ENCODE measurements at regions not wholly inside any gene's neighbourhood (a gene's known extent, or its start where the extent isn't known, plus 50 kb on each side); places are given as distances from the start of the nearest gene placed in this dataset.
"Not testable (repeated sequence)": the region's sequence is repeated elsewhere in the genome, so short reads cannot be mapped to it uniquely, and the experiment has no call there.

DNA sequence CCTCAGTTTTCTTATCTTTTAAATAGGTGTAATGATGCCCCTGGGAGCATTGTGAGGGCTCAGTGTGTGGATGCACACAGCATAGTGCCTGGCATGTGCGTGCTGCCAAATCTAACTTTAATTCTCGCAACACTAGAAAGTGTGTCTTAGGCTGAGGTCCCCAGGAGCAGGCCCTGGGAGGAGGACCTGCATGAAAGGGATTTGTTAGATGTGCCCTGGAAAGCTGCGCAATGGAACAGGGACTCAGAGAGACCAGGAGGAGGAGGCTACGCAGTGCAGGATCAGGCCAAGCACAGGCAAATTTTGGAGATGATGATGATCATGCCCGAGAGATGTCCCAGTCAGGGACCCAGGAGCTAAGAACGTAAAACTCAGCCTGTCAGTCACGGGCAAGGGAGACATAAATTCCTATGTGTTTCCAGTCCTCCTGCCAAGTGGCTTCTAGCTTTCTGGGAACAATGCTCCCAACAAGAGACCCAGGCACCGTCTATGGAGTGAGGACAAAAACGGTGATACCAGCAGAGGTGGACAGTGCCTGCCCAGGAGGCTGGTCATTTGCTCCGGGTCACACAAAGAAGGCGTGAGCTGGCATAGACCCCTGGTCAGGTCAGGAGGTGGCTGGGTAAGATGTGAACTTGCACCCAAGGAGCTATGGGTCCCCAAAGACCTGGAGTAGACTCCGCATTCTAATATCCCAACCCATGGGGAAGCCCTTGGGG, 352.2 kb upstream of the TNRC6C start:
- no peak for DNase-seq (ENCODE audit: extremely low read depth, low read depth, low spot score)

DNA sequence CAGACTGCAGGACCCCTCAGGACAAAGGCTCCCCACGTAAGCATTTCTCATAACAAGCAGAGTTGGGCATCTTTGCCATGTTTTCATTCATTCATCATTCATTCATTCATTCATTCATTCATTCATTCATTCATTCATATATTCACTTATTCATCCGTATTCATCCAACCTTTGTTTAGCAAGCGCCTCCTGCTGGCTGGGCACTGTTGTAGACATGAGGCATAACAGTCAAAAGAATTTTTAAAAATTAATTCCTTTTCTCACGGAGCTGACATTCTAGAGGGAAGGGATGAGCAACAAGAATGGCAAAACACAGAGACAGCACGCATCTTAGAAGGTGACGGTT, 351.7 kb upstream of the TNRC6C start:
- DNase-seq (ENCODE audit: extremely low read depth, low read depth, low spot score) = no peak

DNA sequence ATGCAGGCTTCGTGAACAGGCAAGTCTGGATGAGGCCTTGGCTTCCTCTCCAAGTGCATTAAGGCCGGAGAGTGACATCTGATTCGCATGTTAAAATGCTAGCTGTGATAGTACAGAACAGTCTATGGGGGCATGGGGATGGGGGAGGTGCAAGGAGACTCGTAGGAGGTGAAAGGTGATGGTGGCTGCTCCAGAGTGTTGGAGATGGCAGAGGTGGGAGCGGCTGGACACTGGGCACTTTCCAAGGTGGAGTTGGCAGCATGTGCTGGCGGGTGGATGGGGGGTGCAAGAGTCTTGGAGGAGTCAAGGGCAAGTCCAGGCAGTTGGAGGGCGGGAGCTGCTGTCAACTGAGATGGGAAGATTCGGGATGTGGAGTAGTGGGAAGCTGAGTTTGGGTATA, 350.9 kb upstream of the TNRC6C start:
- no peak for DNase-seq (ENCODE audit: extremely low read depth, low read depth, low spot score)

DNA sequence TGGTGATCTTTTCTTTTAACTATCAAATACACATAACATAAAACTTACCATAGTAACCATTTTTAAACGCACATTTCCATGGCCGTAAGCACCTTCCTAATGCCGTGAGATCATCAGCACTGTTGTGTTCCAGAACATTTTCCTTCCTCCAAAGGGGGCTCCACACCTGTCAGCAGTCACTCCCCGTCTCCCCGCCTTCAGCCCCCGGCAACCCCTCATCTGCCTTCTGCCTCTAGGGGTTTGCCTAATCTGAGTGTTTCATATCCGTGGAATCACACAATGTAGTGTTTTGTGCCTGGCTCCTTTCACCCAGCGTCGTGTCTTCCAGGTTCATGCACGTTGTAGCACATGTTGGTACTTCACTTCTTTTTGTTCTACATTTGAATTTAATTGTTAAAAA, 350.1 kb upstream of the TNRC6C start:
- DNase-seq (ENCODE audit: extremely low read depth, low read depth, low spot score) = no peak

DNA sequence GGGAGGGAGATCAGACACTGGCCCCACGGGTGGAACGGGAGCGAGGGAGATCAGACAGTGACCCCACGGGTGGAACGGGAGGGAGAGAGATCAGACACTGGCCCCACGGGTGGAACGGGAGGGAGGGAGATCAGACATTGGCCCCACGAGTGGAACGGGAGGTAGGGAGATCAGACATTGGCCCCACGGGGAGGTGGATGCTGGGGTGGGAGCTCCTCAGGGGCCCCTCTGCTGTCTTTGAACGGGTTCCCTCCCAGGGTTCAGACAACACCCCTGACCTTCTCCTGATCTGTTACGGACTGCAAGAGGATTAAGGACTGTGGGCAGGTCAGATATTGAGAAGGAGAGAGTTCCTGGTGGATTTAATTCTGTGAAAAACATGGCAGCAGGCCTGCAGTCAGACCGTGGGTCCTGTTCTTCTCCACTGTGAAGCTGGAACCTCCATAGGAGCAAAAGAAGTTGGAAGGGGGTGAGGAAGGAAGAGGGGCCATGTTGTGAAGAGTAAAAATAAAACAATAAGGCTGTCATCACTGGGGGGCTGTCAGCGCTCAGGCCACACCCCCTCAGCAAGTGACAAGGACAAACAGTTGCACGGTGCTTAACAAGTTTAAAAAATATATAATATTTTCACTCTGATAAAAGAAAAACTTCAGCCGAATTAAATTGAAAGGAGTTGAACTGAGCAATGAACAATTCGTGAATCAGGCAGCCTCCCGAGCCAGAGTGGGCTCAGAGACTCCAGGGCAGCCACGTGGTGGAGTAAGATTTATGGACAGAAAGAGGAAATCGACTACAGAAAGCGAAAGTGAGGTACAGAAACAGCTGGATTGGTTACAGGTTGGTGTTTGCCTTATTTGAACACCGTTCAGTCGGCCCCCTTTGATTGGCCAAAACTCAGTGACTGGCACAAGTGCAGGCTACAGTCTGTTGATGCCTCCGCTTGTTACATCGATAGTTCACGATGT, 348.7 kb upstream of the TNRC6C start:
- no peak for DNase-seq (ENCODE audit: extremely low read depth, low read depth, low spot score)

DNA sequence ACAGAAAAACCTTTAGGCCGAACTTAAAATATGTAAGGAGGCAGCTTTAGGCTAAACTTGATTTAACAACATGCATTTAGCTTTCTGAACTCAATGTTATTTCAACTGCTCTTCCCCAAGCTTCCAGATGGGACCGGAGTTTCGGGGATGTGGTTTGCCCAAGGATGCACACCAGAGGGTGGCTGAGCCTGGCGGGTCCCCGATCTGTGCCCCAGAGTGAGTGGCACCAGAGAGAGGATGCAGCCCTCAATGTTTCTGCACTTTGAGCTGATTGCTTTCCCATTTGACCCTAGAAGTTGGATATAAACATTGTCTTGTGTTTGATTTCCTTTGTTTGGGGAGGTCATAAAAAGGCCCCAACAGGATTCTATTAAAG, 348.0 kb upstream of the TNRC6C start:
- no peak for DNase-seq (ENCODE audit: extremely low read depth, low read depth, low spot score)

DNA sequence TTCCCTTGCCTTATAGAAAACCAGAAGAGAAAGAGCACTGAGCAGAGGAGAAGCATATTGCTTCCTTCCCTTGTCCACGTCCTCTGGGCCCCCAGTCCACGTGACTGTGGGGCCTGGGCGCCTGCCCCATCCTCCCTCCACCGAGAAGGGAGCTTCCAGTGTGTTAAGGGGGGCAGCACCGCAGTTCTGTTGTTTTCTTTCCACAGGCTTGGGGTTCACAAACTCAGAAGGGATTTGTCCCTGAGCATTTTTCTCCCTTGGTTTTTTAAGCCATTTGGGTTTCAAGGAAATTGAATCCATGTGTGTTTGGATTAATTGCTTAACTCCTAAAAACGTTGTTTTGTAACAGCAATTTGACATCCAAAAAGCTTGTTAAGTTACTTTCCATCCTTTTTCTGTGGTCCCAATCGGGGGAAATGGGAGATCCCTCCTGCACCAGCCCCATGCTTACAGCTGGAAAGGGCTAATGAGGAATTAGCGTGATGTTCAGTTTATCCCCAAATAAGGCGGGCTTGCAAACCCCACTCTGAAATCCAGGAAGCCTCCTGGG, 347.5 kb upstream of the TNRC6C start:
- no peak for DNase-seq (ENCODE audit: extremely low read depth, low read depth, low spot score)

DNA sequence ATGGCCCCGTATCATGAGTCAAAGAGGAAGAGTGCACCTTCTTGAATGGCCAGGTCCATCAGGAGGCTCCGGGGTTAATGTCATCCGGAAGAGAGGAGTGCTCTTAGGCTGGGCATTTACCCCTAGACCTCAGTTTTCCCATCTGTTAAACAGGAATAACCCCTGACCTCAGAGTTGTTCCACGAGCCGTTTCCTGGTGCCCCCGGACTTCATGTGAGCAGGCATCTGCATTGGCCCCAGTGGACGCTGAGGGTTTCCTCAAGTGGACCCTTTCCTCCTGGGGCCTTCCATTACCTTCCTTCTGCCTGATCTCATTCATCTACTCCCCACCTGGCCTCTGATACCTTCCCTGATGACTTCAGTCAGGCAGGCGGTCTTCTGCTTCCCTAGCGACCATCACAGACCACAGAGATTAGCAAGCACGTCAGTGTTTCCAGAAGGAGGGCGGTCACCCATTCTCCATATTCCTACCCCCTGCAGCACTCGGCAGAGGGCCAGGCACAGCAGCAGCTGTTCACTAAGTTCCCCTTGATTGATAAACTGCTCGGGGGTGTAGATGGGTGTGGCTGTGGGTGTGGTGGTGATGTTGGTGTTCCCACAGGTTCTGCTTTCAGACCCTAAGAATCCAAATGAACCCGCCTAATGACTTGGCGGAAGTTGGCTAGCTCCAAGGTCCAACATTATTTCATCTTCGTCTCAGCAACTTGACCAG, 346.6 kb upstream of the TNRC6C start:
- DNase-seq (ENCODE audit: extremely low read depth, low read depth, low spot score) = no peak

DNA sequence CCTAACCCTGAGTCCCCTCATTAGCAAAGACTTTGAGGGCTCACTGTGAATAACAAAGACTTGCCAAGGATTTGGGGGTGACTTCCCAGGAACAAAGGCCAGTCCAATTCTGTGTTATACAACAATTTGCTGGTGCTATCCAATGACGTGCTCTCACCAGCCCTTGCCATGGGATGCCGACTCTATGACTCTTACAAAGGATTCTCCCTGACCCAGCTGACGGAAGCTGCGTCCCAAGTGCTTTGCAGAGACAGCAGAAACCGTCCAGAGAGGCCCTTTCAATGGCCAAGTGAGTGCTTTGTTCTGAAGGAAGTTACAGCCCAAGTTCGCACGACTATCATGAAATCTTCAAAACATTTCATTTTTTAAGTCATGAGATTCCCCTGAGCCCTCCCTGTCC, 345.3 kb upstream of the TNRC6C start:
- DNase-seq (ENCODE audit: extremely low read depth, low read depth, low spot score) = no peak

DNA sequence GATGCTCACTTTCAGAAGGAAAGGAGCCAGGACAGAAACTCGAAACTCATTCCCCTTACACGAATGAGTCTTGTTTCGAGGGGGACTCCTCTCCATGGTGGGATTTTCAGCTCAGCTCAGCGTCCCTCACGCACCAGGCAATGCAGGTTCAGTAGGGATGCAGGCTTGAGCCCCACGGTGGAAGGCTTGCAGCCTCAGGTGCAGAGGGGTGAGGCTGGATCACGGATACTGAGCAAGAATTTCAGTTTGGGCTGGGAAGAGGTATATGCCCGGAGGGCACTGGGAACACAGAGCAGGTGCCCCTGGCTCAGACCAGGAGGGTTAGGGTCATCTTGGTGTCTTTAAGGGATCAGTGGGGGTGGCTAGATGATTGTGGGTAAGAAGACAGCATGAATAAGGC, 344.9 kb upstream of the TNRC6C start:
- no peak for DNase-seq (ENCODE audit: extremely low read depth, low read depth, low spot score)

DNA sequence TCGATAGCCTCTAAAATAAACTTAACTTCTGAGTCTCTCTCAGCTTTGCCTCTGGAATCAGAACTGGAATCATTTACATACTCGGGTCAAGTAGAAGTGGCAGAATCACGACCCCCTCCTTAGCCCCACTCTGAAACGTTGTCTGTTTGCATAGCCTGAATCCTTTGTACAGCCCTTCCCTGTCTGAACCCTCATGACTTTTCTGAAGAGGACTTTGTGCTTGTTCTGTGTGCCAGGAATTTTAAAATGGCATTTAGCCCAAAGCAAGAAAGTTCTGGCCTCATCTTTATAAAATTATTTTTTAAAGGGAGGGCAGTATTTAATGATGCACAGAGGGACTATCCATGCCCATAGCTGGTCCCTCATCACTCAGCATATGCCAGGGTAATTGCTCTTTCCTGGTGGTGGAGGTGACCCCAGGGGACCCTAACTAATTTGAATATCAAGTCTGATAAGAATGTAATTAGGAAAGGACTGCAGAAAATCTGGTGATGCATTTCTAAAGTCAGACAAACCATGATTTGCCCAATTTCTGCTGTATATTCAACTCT, 342.7 kb upstream of the TNRC6C start:
- no peak for DNase-seq (ENCODE audit: extremely low read depth, low read depth, low spot score)

DNA sequence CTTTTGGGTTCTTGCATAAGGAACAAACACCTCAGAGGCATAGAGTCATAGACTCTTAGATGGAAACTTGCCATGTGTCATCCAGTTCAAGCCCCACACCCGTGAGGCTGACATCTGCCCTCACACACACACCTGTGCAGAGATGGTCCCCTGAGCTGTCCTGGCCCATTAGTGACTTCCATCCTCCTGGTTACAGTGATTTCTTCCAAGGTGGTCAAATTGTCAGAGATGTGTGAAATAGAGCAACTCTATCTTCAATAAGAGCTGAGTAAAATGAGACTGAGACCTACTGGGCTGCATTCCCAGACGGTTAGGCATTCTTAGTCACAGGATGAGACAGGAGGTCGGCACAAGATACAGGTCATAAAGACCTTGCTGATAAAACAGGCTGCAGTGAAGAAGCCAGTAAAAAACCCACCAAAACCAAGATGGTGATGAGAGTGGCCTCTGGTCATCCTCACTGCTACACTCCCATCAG, 342.2 kb upstream of the TNRC6C start:
- no peak for DNase-seq (ENCODE audit: extremely low read depth, low read depth, low spot score)

DNA sequence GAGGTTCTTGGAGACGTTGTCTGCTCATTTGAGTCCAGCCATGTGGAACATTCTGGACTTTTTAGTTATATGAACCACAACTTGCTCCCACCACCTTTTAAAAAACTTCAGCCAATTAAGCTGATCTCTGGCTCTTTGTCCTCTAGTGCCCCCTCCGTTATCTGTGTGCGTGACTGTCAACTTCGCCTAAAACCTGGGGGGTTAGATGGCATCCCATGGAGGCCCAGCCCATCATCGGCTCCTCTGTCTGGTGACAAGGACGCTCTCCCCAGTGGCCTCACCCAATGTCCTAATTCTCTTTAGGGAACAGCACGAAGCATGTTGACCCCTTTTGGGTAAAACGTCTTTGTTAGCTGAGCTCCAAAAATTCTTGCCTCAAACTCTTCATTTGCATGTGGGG, 341.0 kb upstream of the TNRC6C start:
- DNase-seq (ENCODE audit: extremely low read depth, low read depth, low spot score) = no peak

DNA sequence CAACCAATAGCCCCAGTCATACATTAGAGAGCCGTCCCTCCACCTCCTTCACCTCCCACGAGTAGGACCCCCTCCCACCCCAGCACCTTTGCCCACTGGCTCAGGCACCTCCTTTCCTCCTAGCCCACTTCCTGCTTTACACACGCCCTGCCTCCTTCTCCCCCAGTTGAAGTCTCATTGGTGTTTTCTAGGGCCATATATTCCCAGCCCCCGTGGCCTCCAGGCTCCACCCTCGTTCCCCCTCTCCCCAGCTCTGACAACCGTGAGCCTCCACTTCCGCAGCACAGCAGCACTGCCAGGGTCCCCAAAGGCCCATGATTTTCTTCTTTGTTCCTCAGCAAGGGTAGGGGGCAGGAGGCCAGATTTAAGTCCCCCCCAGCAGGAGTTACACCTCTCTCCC, 340.3 kb upstream of the TNRC6C start:
- DNase-seq (ENCODE audit: extremely low read depth, low read depth, low spot score) = no peak

DNA sequence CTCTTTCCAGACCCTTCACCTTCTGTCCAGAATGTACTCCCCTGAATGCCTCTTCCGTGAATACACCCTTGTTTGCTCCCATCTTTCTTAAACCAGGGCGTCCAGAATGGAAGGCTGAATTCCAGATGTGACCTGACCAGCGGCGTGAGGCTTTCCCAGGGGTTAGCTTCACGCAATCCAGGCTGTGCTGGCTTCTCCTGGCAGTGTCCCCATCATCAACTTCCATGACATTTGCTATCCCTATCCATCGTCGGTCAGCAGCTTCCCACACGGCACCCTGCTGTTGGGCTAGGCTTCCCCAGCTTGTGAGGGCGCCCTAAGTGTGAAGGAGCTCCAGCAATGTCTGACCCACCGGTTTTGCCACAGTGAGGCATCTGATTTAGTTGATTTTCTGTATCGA, 339.8 kb upstream of the TNRC6C start:
- no peak for DNase-seq (ENCODE audit: extremely low read depth, low read depth, low spot score)

DNA sequence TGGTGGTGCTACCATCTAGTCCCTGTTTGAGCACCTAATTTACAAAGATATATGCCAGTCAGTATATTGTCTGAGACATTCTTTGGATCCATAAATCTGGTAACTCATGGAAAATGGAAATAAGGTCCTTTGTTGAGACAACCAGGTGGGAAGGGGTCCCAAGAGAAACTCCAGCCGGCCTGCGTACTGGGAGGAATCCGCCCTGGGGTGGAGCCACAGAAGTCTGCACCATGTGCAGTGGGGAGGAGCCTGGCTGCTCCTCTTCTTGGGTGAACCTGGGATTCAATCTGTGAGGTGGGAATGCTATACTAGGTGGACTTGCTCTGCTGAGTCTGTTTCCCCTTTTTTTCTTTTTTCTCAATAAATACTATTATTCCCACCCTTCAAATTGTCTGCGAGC, 339.2 kb upstream of the TNRC6C start:
- no peak for DNase-seq (ENCODE audit: extremely low read depth, low read depth, low spot score)

DNA sequence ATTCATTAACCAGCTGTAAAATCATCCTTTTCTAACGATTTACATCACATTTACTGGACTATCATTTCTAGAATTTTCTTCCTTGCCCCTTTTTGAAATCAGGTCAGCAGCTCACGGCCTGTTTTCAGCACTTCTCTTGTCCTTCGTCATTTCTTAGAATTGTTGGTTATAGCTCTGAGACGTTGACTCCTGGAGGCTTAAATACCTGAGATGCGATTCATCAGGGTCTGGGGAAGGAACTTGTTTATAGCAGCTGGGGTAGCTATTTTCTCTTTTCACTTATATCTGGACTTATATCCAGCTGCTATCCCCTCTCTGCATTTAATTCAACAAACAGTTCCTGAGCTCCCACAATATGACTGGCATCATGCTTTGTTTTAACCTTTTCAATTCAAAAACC, 338.7 kb upstream of the TNRC6C start:
- DNase-seq (ENCODE audit: extremely low read depth, low read depth, low spot score) = no peak

DNA sequence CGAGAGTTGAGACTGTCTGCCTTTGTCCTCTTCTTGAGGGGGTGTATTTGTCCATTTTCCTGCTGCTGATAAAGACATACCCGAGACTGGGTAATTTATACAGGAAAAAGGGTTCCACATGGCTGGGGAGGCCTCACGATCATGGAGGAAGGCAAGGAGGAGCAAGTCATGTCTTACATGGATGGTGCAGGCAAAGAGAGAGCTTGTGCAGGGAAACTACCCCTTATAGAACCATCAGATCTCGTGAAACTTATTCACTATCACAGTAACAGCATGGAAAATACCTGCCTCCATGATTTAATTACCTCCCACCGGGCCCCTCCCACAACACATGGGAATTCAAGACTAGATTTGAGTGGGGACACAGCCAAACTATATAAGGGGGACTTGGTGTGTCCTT, 338.2 kb upstream of the TNRC6C start:
- DNase-seq (ENCODE audit: extremely low read depth, low read depth, low spot score) = no peak

DNA sequence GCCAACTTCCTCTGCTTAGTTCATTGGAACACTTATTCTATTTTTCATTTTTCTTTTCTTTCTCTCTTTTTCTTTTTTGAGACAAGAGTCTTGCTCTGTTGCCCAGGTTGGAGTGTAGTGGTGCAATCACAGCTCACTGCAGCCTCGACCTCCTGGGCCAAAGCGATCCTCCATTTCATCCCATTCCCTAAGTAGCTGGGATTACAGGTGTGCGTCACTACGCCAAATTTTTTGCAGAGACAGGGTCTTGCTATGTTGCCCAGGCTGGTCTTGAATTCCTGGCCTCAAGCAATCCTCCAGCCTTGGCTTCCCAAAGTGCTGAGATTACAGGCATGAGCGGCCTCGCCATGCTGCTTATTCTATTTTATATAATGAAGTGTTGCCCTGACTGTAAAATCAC, 336.4 kb upstream of the TNRC6C start:
- not testable (repeated sequence) for DNase-seq (ENCODE audit: extremely low read depth, low read depth, low spot score)

DNA sequence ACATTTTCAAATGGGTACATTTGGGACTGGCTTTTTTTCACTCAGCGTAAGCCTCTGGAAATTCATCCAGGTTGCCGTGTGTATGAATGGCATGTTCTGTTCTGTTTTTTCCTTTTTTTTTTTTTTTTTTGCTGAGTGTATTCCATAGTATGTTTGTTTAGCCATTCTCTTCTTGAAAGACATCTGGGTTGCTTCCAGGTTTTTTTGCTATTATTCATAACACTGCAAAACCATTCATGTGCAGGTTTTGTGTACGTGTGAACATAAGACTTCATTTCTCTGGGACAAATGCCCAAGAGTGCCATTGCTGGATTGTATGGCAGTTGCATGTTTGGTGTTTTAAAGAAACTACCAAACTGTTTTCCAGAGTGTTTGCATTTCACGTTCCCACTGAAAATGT, 335.9 kb upstream of the TNRC6C start:
- DNase-seq (ENCODE audit: extremely low read depth, low read depth, low spot score) = no peak

DNA sequence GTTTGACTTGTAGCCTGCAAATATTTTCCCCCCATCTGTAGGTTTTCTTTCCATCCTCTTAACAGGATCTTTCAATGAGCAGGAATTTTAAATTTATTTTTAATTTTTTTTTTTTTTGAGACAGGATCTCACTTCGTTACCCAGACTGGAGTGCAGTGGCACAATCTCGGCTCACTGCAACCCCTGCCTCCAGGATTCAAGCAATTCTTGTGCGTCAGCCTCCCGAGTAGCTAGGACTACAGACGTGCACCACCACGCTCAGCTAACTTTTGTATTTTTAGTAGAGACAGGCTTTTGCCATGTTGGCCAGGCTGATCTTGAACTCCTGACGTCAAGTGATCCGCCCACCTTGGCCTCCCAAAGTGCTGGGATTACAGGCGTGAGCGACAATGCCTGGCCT, 335.2 kb upstream of the TNRC6C start:
- DNase-seq (ENCODE audit: extremely low read depth, low read depth, low spot score) = not testable (repeated sequence)

Measured in glomerular endothelial cell (primary cell).